ENCODE measurements at regions not wholly inside any gene's neighbourhood (a gene's known extent, or its start where the extent isn't known, plus 50 kb on each side); places are given as distances from the start of the nearest gene placed in this dataset.

GRCh38 chr13:78012046-78012445, 93.4 kb upstream of the EDNRB start:
- no peak for DNase-seq (ENCODE audit: low spot score)
- no peaks in the 10 kb centered on the region for H3K27me3 ChIP-seq
- TF ChIP-seq CTCF (IDR thresholded peaks at IDR 0.05; ENCODE audit: poor library complexity) (no peak), EZH2phosphoT487 (IDR thresholded peaks at IDR 0.05; ENCODE audit: low read depth, severe bottlenecking, unreplicated experiment) (no peak), EZH2 (IDR thresholded peaks at IDR 0.05; ENCODE audit: borderline replicate concordance) (no peak)
- no peaks in the 10 kb centered on the region for H3K9me3 ChIP-seq (ENCODE audit: low read depth)
- H3K27ac ChIP-seq = no peak overlapping the region
- no peaks in the 10 kb centered on the region for H3K36me3 ChIP-seq (replicated peaks; ENCODE audit: insufficient read depth, low read depth)
- H3K9me2 ChIP-seq (replicated peaks; ENCODE audit: insufficient read depth) = no peaks in the 10 kb centered on the region
- WGBS (ENCODE audit: low lambda C conversion rate, missing lambda C conversion rate) = 80% methylated on average over 2 of the region's 2 CpGs
- H3K79me2 ChIP-seq = no peaks in the 10 kb centered on the region
- no peaks in the 10 kb centered on the region for H3K4me1 ChIP-seq (ENCODE audit: insufficient read depth)
- H3K4me2 ChIP-seq = no peak overlapping the region
- no peak overlapping the region for H3K4me3 ChIP-seq
- no peaks in the 10 kb centered on the region for H4K20me1 ChIP-seq (ENCODE audit: insufficient read depth, poor library complexity, severe bottlenecking)
- H2AFZ ChIP-seq = no peak overlapping the region

- Histone ChIP-seq H2AFZ (no peak overlapping the region), H3K9me3 (ENCODE audit: low read depth) (no peaks in the 10 kb centered on the region), H3K4me2 (no peak overlapping the region), H3K4me1 (ENCODE audit: insufficient read depth) (no peaks in the 10 kb centered on the region), H3K27ac (no peak overlapping the region), H3K27me3 (no peaks in the 10 kb centered on the region), H3K79me2 (no peaks in the 10 kb centered on the region), H3K9me2 (replicated peaks; ENCODE audit: insufficient read depth) (no peaks in the 10 kb centered on the region), H3K36me3 (replicated peaks; ENCODE audit: insufficient read depth, low read depth) (no peaks in the 10 kb centered on the region), H4K20me1 (ENCODE audit: insufficient read depth, poor library complexity, severe bottlenecking) (no peaks in the 10 kb centered on the region), H3K4me3 (no peak overlapping the region)
- no peak for DNase-seq (ENCODE audit: low spot score)
- 84% methylated on average over 2 of the region's 2 CpGs for WGBS (ENCODE audit: low lambda C conversion rate, missing lambda C conversion rate)
- TF ChIP-seq EZH2 (IDR thresholded peaks at IDR 0.05; ENCODE audit: borderline replicate concordance) (no peak), EZH2phosphoT487 (IDR thresholded peaks at IDR 0.05; ENCODE audit: low read depth, severe bottlenecking, unreplicated experiment) (no peak), CTCF (IDR thresholded peaks at IDR 0.05; ENCODE audit: poor library complexity) (no peak)
These were observed 86.2 kb upstream of the EDNRB start for GRCh38 chr13:78004821-78005220.

GRCh38 chr13:77999746-78000145, 81.1 kb upstream of the EDNRB start:
- Histone ChIP-seq H3K9me3 (ENCODE audit: low read depth) (no peaks in the 10 kb centered on the region), H3K4me3 (no peak overlapping the region), H3K4me1 (ENCODE audit: insufficient read depth) (no peaks in the 10 kb centered on the region), H3K27me3 (no peaks in the 10 kb centered on the region), H3K9me2 (replicated peaks; ENCODE audit: insufficient read depth) (no peaks in the 10 kb centered on the region), H3K79me2 (no peaks in the 10 kb centered on the region), H2AFZ (no peak overlapping the region), H3K27ac (no peak overlapping the region), H3K4me2 (no peak overlapping the region), H3K36me3 (replicated peaks; ENCODE audit: insufficient read depth, low read depth) (no peaks in the 10 kb centered on the region), H4K20me1 (ENCODE audit: insufficient read depth, poor library complexity, severe bottlenecking) (no peaks in the 10 kb centered on the region)
- no peak for DNase-seq (ENCODE audit: low spot score)
- no peak for TF ChIP-seq EZH2 (IDR thresholded peaks at IDR 0.05; ENCODE audit: borderline replicate concordance)
- TF ChIP-seq CTCF (IDR thresholded peaks at IDR 0.05; ENCODE audit: poor library complexity) = no peak
- no peak for TF ChIP-seq EZH2phosphoT487 (IDR thresholded peaks at IDR 0.05; ENCODE audit: low read depth, severe bottlenecking, unreplicated experiment)

GRCh38 chr13:77994166-77994565, 75.5 kb upstream of the EDNRB start:
- H3K9me3 ChIP-seq (ENCODE audit: low read depth) = no peaks in the 10 kb centered on the region
- no peaks in the 10 kb centered on the region for H3K27me3 ChIP-seq
- no peaks in the 10 kb centered on the region for H3K4me1 ChIP-seq (ENCODE audit: insufficient read depth)
- no peak overlapping the region for H3K4me2 ChIP-seq
- TF ChIP-seq EZH2phosphoT487 (IDR thresholded peaks at IDR 0.05; ENCODE audit: low read depth, severe bottlenecking, unreplicated experiment) = no peak
- no peak for TF ChIP-seq EZH2 (IDR thresholded peaks at IDR 0.05; ENCODE audit: borderline replicate concordance)
- TF ChIP-seq CTCF (IDR thresholded peaks at IDR 0.05; ENCODE audit: poor library complexity) = no peak
- H2AFZ ChIP-seq = no peak overlapping the region
- no peak for DNase-seq (ENCODE audit: low spot score)
- no peak overlapping the region for H3K4me3 ChIP-seq
- 90% methylated on average over 3 of the region's 3 CpGs for WGBS (ENCODE audit: low lambda C conversion rate, missing lambda C conversion rate)
- no peaks in the 10 kb centered on the region for H3K9me2 ChIP-seq (replicated peaks; ENCODE audit: insufficient read depth)
- no peak overlapping the region for H3K27ac ChIP-seq
- no peaks in the 10 kb centered on the region for H3K79me2 ChIP-seq
- no peaks in the 10 kb centered on the region for H3K36me3 ChIP-seq (replicated peaks; ENCODE audit: insufficient read depth, low read depth)
- H4K20me1 ChIP-seq (ENCODE audit: insufficient read depth, poor library complexity, severe bottlenecking) = no peaks in the 10 kb centered on the region

All from hepatocyte (in vitro differentiated cells).